Fibroblast of villous mesenchyme (primary cell): ENCODE measurements at regions not wholly inside any gene's neighbourhood (a gene's known extent, or its start where the extent isn't known, plus 50 kb on each side); places are given as distances from the start of the nearest gene placed in this dataset.

Source experiments
- DNase-seq: peaks from one replicate; pipeline ENCODE4 v3.0.0-alpha.2; 2010; ENCODE audit warnings: low read depth
- H3K4me3 ChIP-seq: 2 replicates; pipeline ENCODE4 v1.5.1; 2011; ENCODE audit warnings: low read depth, mild to moderate bottlenecking, low read length
- CTCF ChIP-seq: IDR thresholded peaks from 2 replicates; pipeline ENCODE4 v1.5.1; 2012; ENCODE audit warnings: low read depth, mild to moderate bottlenecking, low read length; ENCODE audit not compliant: insufficient read depth

- no peak overlapping the region for H3K4me3 ChIP-seq
- no peak for DNase-seq
- TF ChIP-seq CTCF, result no peak
Measured at GRCh38 chrX:5425119-5425518, 803.5 kb downstream of the NLGN4X start.

GRCh38 chrX:5417381-5417780, 811.3 kb downstream of the NLGN4X start:
- DNase-seq, result no peak
- H3K4me3 ChIP-seq, result no peak overlapping the region
- no peak for TF ChIP-seq CTCF

- H3K4me3 ChIP-seq, result no peak overlapping the region
- TF ChIP-seq CTCF, result no peak
- DNase-seq, result no peak
Measured at GRCh38 chrX:5415738-5416137, 812.9 kb downstream of the NLGN4X start.

- H3K4me3 ChIP-seq, result no peak overlapping the region
Measured at GRCh38 chrX:5409106-5409505, 819.6 kb downstream of the NLGN4X start.

GRCh38 chrX:5402461-5402860, 826.2 kb downstream of the NLGN4X start:
- DNase-seq, result no peak
- H3K4me3 ChIP-seq, result no peak overlapping the region
- no peak for TF ChIP-seq CTCF

More at GRCh38 chrX:5409106-5409505, 819.6 kb downstream of the NLGN4X start:
- no peak for DNase-seq
- TF ChIP-seq CTCF, result no peak

- TF ChIP-seq CTCF, result no peak
- no peak overlapping the region for H3K4me3 ChIP-seq
- no peak for DNase-seq
Measured at GRCh38 chrX:5399403-5399802, 829.3 kb downstream of the NLGN4X start.

- DNase-seq, result no peak
- TF ChIP-seq CTCF, result no peak
- no peak overlapping the region for H3K4me3 ChIP-seq
Measured at GRCh38 chrX:5397409-5397808, 831.3 kb downstream of the NLGN4X start.
